ENCODE measurements at regions not wholly inside any gene's neighbourhood (a gene's known extent, or its start where the extent isn't known, plus 50 kb on each side); places are given as distances from the start of the nearest gene placed in this dataset.

GRCh38 chr18:71850602-71851001, 693.5 kb downstream of the CBLN2 start:
- no peak for TF ChIP-seq EZH2 (IDR thresholded peaks at IDR 0.05; ENCODE audit: borderline replicate concordance, low read depth, low read length, poor library complexity, severe bottlenecking)
- TF ChIP-seq, protein P1, sequence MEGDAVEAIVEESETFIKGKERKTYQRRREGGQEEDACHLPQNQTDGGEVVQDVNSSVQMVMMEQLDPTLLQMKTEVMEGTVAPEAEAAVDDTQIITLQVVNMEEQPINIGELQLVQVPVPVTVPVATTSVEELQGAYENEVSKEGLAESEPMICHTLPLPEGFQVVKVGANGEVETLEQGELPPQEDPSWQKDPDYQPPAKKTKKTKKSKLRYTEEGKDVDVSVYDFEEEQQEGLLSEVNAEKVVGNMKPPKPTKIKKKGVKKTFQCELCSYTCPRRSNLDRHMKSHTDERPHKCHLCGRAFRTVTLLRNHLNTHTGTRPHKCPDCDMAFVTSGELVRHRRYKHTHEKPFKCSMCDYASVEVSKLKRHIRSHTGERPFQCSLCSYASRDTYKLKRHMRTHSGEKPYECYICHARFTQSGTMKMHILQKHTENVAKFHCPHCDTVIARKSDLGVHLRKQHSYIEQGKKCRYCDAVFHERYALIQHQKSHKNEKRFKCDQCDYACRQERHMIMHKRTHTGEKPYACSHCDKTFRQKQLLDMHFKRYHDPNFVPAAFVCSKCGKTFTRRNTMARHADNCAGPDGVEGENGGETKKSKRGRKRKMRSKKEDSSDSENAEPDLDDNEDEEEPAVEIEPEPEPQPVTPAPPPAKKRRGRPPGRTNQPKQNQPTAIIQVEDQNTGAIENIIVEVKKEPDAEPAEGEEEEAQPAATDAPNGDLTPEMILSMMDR (conservative IDR thresholded peaks at IDR 0.05; ENCODE audit: low read depth, low read length), result no peak

Data from A673 (cell line).